ENCODE measurements at regions not wholly inside any gene's neighbourhood (a gene's known extent, or its start where the extent isn't known, plus 50 kb on each side); places are given as distances from the start of the nearest gene placed in this dataset.

DNA sequence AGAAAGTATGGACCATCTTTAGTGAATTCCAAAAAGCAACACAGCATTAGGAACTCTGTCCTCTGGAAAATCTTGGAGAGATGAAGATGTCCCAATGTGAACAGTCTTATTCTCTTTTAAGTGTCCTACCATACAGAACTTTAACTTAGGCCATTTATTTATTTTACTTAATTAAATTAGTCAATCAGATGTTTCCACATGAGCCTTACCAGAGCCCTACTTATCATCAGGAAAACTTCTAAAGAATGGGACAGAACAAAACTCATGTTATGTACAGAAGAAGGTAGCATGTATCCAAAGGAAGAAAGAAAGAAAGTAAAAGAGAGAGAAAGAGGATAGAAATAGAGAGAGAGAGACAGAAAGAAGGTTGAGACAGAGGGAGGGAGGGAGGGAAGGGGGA, 276.4 kb downstream of the ETV1 start:
- dilution Hi-C loops (cut with MboI; ENCODE audit: extremely low pct_ligation_motif_present, low sequenced_read_pairs), result no loop called here
- Histone ChIP-seq H3K36me3 (ENCODE audit: control insufficient read depth in 2 of 2, extremely low read depth in 1 of 2, insufficient read depth in 2 of 2, low read length in 2 of 2) (no peaks in the 10 kb centered on the region), H3K27ac (ENCODE audit: insufficient read depth, low read depth, low read length) (no peak overlapping the region), H3K79me2 (ENCODE audit: control insufficient read depth, insufficient read depth, low read length) (no peaks in the 10 kb centered on the region), H4K20me1 (replicated peaks; ENCODE audit: control insufficient read depth, extremely low read depth, insufficient read depth, low read length) (no peaks in the 10 kb centered on the region), H2AFZ (ENCODE audit: low read depth, low read length) (no peak overlapping the region), H3K4me1 (ENCODE audit: control insufficient read depth, extremely low read depth, insufficient read depth, low read length) (no peaks in the 10 kb centered on the region), H3K9ac (replicated peaks; ENCODE audit: extremely low read depth, insufficient read depth, low read length) (no peak overlapping the region), H3K4me2 (ENCODE audit: insufficient read depth, low read length) (no peak overlapping the region), H3K27me3 (ENCODE audit: control insufficient read depth in 2 of 2, insufficient read depth in 2 of 2, low read length in 2 of 2) (no peaks in the 10 kb centered on the region), H3K9me1 (replicated peaks; ENCODE audit: control insufficient read depth, extremely low read depth, insufficient read depth, low read length) (no peaks in the 10 kb centered on the region), H3K4me3 (replicated peaks in 1 of 3; ENCODE audit: insufficient read depth in 1 of 3, low read depth in 1 of 3, low read length in 3 of 3) (no peak overlapping the region), H3K9me3 (replicated peaks; ENCODE audit: control insufficient read depth, insufficient read depth, low read length) (no peaks in the 10 kb centered on the region)
- ChIA-PET POLR2A (no interaction called here), CTCF (no interaction called here)
- FAIRE-seq (no peak), DNase-seq (ENCODE audit: low read depth, low spot score) (no peak)
- intact Hi-C loops (cut with micrococcal nuclease), result no loop called here
- no TSS peak for BruUV-seq (replicated peaks)
- TF ChIP-seq, protein P1, sequence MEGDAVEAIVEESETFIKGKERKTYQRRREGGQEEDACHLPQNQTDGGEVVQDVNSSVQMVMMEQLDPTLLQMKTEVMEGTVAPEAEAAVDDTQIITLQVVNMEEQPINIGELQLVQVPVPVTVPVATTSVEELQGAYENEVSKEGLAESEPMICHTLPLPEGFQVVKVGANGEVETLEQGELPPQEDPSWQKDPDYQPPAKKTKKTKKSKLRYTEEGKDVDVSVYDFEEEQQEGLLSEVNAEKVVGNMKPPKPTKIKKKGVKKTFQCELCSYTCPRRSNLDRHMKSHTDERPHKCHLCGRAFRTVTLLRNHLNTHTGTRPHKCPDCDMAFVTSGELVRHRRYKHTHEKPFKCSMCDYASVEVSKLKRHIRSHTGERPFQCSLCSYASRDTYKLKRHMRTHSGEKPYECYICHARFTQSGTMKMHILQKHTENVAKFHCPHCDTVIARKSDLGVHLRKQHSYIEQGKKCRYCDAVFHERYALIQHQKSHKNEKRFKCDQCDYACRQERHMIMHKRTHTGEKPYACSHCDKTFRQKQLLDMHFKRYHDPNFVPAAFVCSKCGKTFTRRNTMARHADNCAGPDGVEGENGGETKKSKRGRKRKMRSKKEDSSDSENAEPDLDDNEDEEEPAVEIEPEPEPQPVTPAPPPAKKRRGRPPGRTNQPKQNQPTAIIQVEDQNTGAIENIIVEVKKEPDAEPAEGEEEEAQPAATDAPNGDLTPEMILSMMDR (IDR thresholded peaks at IDR 0.05; ENCODE audit: extremely low read depth in 1 of 2, insufficient read depth in 1 of 2, low read depth in 1 of 2, low read length in 2 of 2), result no peak
- TF ChIP-seq MYC (IDR thresholded peaks at IDR 0.05; ENCODE audit: low read depth, low read length), result no peak
- TF ChIP-seq EZH2 (IDR thresholded peaks at IDR 0.05; ENCODE audit: borderline replicate concordance, low read depth, low read length, severe bottlenecking), result no peak
- TF ChIP-seq POLR2A (IDR thresholded peaks at IDR 0.05; ENCODE audit: low read depth, low read length), result no peak

DNA sequence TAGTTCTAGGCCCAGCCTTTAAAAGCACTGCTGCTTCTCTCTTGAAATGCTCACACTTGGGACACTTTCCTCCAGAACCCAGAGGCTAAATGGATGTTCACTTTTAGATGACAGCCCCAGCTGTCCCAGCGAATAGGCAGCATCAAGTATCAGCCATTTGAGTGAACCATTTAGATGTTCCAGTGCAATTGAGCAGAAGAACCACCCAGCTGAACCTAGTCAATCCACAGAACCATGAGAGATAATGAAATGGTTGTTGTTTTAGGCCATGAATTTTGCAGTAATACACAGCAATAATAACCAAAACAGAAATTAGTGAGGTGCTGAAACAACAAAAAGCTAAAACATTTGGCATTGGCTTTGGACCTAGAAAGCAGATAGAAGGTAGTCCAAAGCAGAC, 273.9 kb downstream of the ETV1 start:
- H2AFZ ChIP-seq (ENCODE audit: low read depth, low read length), result no peak overlapping the region
- CTCF ChIA-PET, result interaction anchor here (1.5 kb wide), 1 partner anchor 9 kb away, joined by 5 read pairs; no protein-coding TSS in a partner anchor
- H4K20me1 ChIP-seq (replicated peaks; ENCODE audit: control insufficient read depth, extremely low read depth, insufficient read depth, low read length), result no peaks in the 10 kb centered on the region
- no peak for FAIRE-seq
- H3K9ac ChIP-seq (replicated peaks; ENCODE audit: extremely low read depth, insufficient read depth, low read length), result no peak overlapping the region
- POLR2A ChIA-PET, result no interaction called here
- DNase-seq (ENCODE audit: low read depth, low spot score), result no peak
- dilution Hi-C loops (cut with MboI; ENCODE audit: extremely low pct_ligation_motif_present, low sequenced_read_pairs), result no loop called here
- H3K79me2 ChIP-seq (ENCODE audit: control insufficient read depth, insufficient read depth, low read length), result no peaks in the 10 kb centered on the region
- no TSS peak for BruUV-seq (replicated peaks)
- no peak for TF ChIP-seq MYC (IDR thresholded peaks at IDR 0.05; ENCODE audit: low read depth, low read length)
- TF ChIP-seq, protein P2, sequence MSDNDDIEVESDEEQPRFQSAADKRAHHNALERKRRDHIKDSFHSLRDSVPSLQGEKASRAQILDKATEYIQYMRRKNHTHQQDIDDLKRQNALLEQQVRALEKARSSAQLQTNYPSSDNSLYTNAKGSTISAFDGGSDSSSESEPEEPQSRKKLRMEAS (IDR thresholded peaks at IDR 0.05; ENCODE audit: insufficient read depth, insufficient read length), result no peak
- TF ChIP-seq, protein P1 (IDR thresholded peaks at IDR 0.05; ENCODE audit: extremely low read depth in 1 of 2, insufficient read depth in 1 of 2, low read depth in 1 of 2, low read length in 2 of 2), result no peak
- no peak for TF ChIP-seq EZH2 (IDR thresholded peaks at IDR 0.05; ENCODE audit: borderline replicate concordance, low read depth, low read length, severe bottlenecking)
- no peaks in the 10 kb centered on the region for H3K4me1 ChIP-seq (ENCODE audit: control insufficient read depth, extremely low read depth, insufficient read depth, low read length)
- intact Hi-C loops (cut with micrococcal nuclease), result no loop called here
- H3K4me2 ChIP-seq (ENCODE audit: insufficient read depth, low read length), result no peak overlapping the region
- H3K9me3 ChIP-seq (replicated peaks; ENCODE audit: control insufficient read depth, insufficient read depth, low read length), result no peaks in the 10 kb centered on the region
- no peak overlapping the region for H3K27ac ChIP-seq (ENCODE audit: insufficient read depth, low read depth, low read length)
- H3K36me3 ChIP-seq (ENCODE audit: control insufficient read depth in 2 of 2, extremely low read depth in 1 of 2, insufficient read depth in 2 of 2, low read length in 2 of 2), result no peaks in the 10 kb centered on the region
- H3K4me3 ChIP-seq (replicated peaks in 1 of 3; ENCODE audit: insufficient read depth in 1 of 3, low read depth in 1 of 3, low read length in 3 of 3), result no peak overlapping the region
- H3K9me1 ChIP-seq (replicated peaks; ENCODE audit: control insufficient read depth, extremely low read depth, insufficient read depth, low read length), result no peaks in the 10 kb centered on the region
- H3K27me3 ChIP-seq (ENCODE audit: control insufficient read depth in 2 of 2, insufficient read depth in 2 of 2, low read length in 2 of 2), result no peaks in the 10 kb centered on the region

All from endothelial cell of umbilical vein (primary cell).